ENCODE measurements at regions not wholly inside any gene's neighbourhood (a gene's known extent, or its start where the extent isn't known, plus 50 kb on each side); places are given as distances from the start of the nearest gene placed in this dataset.
"Not testable (repeated sequence)": the region's sequence is repeated elsewhere in the genome, so short reads cannot be mapped to it uniquely, and the experiment has no call there.

GRCh38 chr11:92024788-92025187 is 199.8 kb upstream of the FAT3 start:
- no peak for DNase-seq

- no peak for DNase-seq
Measured at GRCh38 chr11:92022499-92022898, 202.1 kb upstream of the FAT3 start.

- DNase-seq = no peak
Measured at GRCh38 chr11:92018332-92018731, 206.3 kb upstream of the FAT3 start.

- DNase-seq = no peak
Measured at GRCh38 chr11:92008249-92008648, 216.4 kb upstream of the FAT3 start.

GRCh38 chr11:92002568-92002967 is 222.1 kb upstream of the FAT3 start:
- no peak for DNase-seq

GRCh38 chr11:91998481-91998880 is 226.1 kb upstream of the FAT3 start:
- no peak for DNase-seq

- DNase-seq = no peak
Measured at GRCh38 chr11:91997226-91997625, 227.4 kb upstream of the FAT3 start.

- no peak for DNase-seq
Measured at GRCh38 chr11:91996526-91996925, 228.1 kb upstream of the FAT3 start.

- not testable (repeated sequence) for DNase-seq
Measured at GRCh38 chr11:91988443-91988842, 236.2 kb upstream of the FAT3 start.

GRCh38 chr11:91986218-91986617 is 238.4 kb upstream of the FAT3 start:
- DNase-seq = no peak

GRCh38 chr11:91984033-91984584 is 240.5 kb upstream of the FAT3 start:
- peak; percentile 33 for DNase-seq

- DNase-seq = peak; percentile 99
Measured at GRCh38 chr11:91981995-91982394, 242.6 kb upstream of the FAT3 start.

GRCh38 chr11:91979775-91980174 is 244.8 kb upstream of the FAT3 start:
- DNase-seq = no peak

GRCh38 chr11:91978747-91979146 is 245.9 kb upstream of the FAT3 start:
- peak; percentile 77 for DNase-seq

- peak; percentile 37 for DNase-seq
Measured at GRCh38 chr11:91972665-91973266, 251.9 kb upstream of the FAT3 start.

GRCh38 chr11:91970624-91971023 is 254.0 kb upstream of the FAT3 start:
- no peak for DNase-seq

- DNase-seq = no peak
Measured at GRCh38 chr11:91969486-91969885, 255.1 kb upstream of the FAT3 start.

- DNase-seq = no peak
Measured at GRCh38 chr11:91967691-91968045, 256.9 kb upstream of the FAT3 start.

- DNase-seq = no peak
Measured at GRCh38 chr11:91967026-91967690, 257.5 kb upstream of the FAT3 start.

GRCh38 chr11:91966368-91966767 is 258.2 kb upstream of the FAT3 start:
- DNase-seq = no peak

GRCh38 chr11:91960770-91961169 is 263.8 kb upstream of the FAT3 start:
- DNase-seq = no peak

GRCh38 chr11:91959411-91959810 is 265.2 kb upstream of the FAT3 start:
- DNase-seq = no peak

GRCh38 chr11:91956711-91957110 is 267.9 kb upstream of the FAT3 start:
- no peak for DNase-seq

GRCh38 chr11:91955206-91955605 is 269.4 kb upstream of the FAT3 start:
- DNase-seq = no peak

GRCh38 chr11:91952056-91952455 is 272.6 kb upstream of the FAT3 start:
- no peak for DNase-seq
